NCI-H1694 treated with DMSO at 0.1 percent for 48 hours (cell line): ENCODE measurements at regions not wholly inside any gene's neighbourhood (a gene's known extent, or its start where the extent isn't known, plus 50 kb on each side); places are given as distances from the start of the nearest gene placed in this dataset.

Source experiments
- DNase-seq: peaks from one replicate; lab custom pipeline; 2025; lab: John Stamatoyannopoulos, UW

- DNase-seq = no peak
Measured at GRCh38 chr6:156410649-156411048, 366.5 kb upstream of the ARID1B start.

- DNase-seq = no peak
Measured at GRCh38 chr6:156408655-156409054, 368.5 kb upstream of the ARID1B start.

GRCh38 chr6:156407334-156407733 lies 369.8 kb upstream of the ARID1B start:
- DNase-seq = no peak

- no peak for DNase-seq
Measured at GRCh38 chr6:156406688-156407087, 370.5 kb upstream of the ARID1B start.

GRCh38 chr6:156406099-156406498 lies 371.1 kb upstream of the ARID1B start:
- DNase-seq = no peak

GRCh38 chr6:156402628-156403027 lies 374.6 kb upstream of the ARID1B start:
- DNase-seq = no peak

GRCh38 chr6:156402227-156402626 lies 375.0 kb upstream of the ARID1B start:
- DNase-seq = no peak

GRCh38 chr6:156400487-156400886 lies 376.7 kb upstream of the ARID1B start:
- DNase-seq = no peak

GRCh38 chr6:156398966-156399365 lies 378.2 kb upstream of the ARID1B start:
- no peak for DNase-seq

- DNase-seq = no peak
Measured at GRCh38 chr6:156398371-156398770, 378.8 kb upstream of the ARID1B start.

- DNase-seq = no peak
Measured at GRCh38 chr6:156396791-156397418, 380.3 kb upstream of the ARID1B start.

- DNase-seq = no peak
Measured at GRCh38 chr6:156396068-156396771, 381.0 kb upstream of the ARID1B start.

- DNase-seq = no peak
Measured at GRCh38 chr6:156395276-156395675, 381.9 kb upstream of the ARID1B start.

GRCh38 chr6:156392648-156393047 lies 384.5 kb upstream of the ARID1B start:
- DNase-seq = no peak

- DNase-seq = no peak
Measured at GRCh38 chr6:156391977-156392376, 385.2 kb upstream of the ARID1B start.

- no peak for DNase-seq
Measured at GRCh38 chr6:156391061-156391672, 386.0 kb upstream of the ARID1B start.

- no peak for DNase-seq
Measured at GRCh38 chr6:156390621-156391020, 386.6 kb upstream of the ARID1B start.

GRCh38 chr6:156389296-156389695 lies 387.9 kb upstream of the ARID1B start:
- no peak for DNase-seq

- no peak for DNase-seq
Measured at GRCh38 chr6:156387472-156387871, 389.7 kb upstream of the ARID1B start.

GRCh38 chr6:156383059-156383458 lies 394.1 kb upstream of the ARID1B start:
- no peak for DNase-seq

- no peak for DNase-seq
Measured at GRCh38 chr6:156379392-156380289, 397.5 kb upstream of the ARID1B start.

- no peak for DNase-seq
Measured at GRCh38 chr6:156378853-156379252, 398.3 kb upstream of the ARID1B start.
